GM21526 (cell line): ENCODE measurements at regions not wholly inside any gene's neighbourhood (a gene's known extent, or its start where the extent isn't known, plus 50 kb on each side); places are given as distances from the start of the nearest gene placed in this dataset.

Experiments
- ATAC-seq: cut with Tn5 transposase; IDR thresholded peaks from one replicate; pipeline ENCODE4 v1.9.1; 2021; ENCODE audit warnings: moderate library complexity; ENCODE audit not compliant: unreplicated experiment, low FRiP score

- no peak for ATAC-seq
These were observed 70.0 kb upstream of the TNRC6C start for GRCh38 chr17:77888242-77889134.

DNA sequence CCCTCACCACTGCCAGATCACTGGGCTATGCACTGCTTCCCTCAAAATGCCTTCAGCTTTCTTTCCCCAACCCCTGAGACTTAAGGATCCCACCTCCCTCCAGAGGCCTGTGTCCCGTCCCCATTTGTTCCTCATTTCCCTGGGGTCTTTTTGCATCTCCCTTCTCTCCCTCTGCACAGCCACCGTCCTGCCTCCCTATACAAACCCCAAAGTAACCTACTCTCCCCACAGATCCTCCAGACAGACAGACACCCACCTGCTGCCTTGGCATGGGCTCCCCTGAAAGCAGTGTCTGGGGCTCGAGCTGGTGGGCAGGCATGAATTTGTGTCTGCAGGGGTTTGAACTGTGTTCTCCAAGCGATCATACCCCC is 69.4 kb upstream of the TNRC6C start:
- no peak for ATAC-seq

DNA sequence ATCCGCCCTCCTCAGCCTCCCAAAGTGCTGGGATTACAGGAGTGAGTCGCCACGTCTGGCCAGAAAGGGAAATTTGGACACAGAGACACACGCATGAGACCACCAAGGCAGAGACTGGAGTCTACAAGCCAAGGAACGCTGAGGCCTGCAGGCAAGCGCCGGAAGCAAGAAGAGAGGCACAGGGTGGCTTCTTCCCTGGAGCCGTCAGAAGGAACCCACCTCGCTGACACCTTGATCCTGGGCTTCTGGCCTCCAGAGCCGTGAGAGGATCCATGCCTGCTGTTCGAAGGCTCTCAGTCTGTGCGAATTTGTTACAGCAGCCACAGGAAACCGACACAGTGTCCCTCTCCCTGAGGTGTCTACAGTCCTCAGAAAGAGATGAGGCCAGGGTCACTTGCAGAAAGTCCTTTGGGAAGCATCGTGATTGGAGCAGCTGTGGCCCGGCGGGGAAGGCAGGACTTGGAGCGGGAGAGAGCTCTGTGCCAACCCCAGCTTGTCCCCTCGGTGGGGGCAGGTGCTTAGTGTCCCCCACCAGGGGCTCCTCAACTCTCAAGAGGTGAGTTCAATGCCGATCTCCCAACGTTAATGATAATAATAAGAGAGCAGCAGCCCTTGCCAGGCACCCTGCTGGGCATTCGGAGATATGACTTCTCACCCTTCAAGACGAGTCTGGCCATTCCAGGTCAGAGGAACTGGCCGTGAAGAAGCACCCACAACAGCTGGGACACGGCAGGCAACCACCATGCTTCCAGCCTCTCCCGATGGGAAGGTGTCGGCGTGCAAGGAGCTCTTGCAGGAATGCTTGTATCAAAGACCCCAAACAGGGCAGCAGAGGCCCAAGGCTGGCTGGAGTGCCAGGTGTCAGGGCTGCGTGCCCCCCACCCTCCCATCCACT is 68.4 kb upstream of the TNRC6C start:
- no peak for ATAC-seq

GRCh38 chr17:77890771-77891170 is 67.7 kb upstream of the TNRC6C start:
- ATAC-seq, result no peak

DNA sequence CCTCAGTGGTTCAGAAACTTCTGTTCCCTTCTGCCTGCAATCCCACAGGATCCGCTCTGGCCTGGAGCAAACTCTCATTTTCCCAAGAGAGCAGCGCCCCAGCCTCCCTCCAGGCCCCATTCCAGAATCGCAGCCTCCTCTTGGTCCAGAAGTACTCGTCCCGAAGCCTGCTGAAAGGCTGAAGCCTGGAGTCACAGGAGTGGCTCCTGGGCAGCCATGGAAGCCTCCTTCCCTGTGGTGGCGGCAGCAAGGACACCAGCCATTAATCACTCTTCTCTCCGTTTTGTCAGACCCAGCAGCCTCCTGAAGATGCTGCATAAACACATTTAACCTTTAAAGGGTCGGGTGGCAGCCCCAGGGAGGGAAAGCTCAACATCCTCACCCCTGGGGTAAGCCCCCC is 66.9 kb upstream of the TNRC6C start:
- no peak for ATAC-seq

GRCh38 chr17:77892031-77892430 is 66.5 kb upstream of the TNRC6C start:
- ATAC-seq, result no peak

DNA sequence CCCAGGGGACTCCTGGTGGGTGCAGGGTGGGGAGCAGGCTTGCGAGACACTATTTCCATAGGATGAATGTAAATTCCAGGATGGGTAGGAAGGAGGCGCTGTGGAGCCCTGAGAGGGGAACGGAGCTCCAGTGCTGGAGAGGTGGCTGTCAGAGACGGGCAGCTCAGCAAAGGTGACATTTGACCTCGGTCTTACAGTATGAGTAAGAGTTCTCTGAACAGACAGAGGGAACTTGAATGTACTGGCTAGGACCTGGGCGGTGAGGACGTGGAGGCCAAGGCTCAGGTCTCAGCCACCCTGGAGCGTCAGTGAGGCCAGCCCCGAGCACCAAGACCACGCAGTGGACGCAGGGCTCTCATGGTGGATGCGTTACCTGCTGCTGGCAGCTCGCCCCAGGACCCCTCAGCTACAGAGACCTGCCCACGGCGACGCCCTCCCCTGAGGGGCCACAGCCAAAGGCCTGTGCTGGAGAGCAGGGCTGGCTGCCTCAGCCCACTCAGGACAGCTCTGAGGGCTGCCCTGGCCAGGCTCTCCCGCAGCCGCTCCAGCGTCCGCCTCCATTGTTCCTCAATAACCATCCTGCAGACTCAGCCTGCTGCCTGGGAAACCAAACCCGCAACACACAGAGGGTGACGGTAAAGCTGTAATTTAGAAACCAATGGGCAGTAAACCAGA is 65.9 kb upstream of the TNRC6C start:
- no peak for ATAC-seq

GRCh38 chr17:77893144-77894044 is 65.1 kb upstream of the TNRC6C start:
- ATAC-seq, result no peak

DNA sequence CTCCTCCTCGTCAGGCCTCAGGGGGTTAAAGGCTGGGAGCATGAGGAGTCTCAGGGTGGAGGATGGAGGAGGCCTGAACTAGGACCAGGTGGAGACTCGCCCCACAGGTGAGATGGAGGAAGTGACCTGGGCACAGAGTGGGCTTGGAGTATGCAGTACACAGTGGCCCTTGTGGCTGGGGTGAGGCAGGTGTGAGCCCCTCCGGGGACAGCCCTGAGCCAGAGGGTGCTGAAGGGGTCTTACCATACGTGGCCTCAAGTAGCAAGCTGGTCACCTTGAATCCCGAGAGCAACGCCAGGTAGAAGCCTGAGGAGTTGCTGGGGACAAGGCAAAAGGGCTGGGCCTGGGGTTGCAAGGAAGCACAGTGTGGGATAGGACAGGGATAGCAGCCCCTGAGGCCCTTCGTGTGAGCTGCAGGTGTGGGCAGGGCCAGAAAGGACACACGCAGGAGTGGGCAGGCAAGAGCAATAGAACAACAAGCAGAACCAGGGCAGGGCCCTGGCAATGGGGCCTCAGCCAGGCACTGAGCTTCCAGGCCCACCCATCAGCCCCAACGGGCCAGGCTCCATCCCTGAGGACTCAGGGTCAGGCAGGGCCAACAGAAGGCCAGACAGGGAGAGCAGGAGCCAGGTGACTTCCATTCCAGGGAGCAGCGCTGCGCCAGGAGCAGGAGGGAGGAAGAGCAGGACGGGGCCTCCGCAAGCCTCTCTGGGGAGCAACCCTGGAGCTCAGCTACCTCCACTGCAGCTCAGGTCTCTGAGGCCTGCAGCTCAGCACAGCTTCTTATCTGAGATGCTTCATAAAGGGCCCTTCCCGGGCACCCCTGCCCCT is 64.2 kb upstream of the TNRC6C start:
- ATAC-seq, result no peak

DNA sequence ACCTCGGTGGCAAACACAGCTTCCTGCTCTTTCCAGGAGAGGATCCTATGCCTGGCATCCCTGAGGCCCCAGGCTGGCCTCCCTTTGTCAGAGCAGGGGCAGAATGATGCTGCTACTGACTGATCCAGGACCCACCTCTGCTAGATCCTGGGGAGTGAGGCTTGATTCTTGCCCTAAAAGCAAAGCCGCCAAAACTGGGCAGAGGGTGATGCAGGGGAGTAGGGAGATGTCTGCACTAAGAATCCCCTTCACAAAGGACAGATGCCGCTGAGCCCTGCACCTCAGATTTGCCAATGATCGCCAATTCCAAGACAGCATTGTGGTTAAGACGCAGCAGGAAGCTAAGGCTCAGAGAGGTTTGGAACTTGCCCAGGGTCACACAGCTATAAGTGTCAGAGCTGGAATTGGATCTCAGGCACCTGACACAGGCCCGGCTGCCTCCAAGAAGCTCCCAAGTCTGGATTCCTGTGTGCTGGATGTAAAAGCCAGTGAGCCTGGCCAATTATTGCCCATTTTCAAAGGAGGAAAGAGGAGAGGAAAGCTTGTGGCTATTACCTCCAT is 60.7 kb upstream of the TNRC6C start:
- no peak for ATAC-seq

- ATAC-seq, result no peak
These were observed 59.7 kb upstream of the TNRC6C start for GRCh38 chr17:77898521-77899434.

GRCh38 chr17:77899498-77899897 is 59.0 kb upstream of the TNRC6C start:
- ATAC-seq, result no peak

DNA sequence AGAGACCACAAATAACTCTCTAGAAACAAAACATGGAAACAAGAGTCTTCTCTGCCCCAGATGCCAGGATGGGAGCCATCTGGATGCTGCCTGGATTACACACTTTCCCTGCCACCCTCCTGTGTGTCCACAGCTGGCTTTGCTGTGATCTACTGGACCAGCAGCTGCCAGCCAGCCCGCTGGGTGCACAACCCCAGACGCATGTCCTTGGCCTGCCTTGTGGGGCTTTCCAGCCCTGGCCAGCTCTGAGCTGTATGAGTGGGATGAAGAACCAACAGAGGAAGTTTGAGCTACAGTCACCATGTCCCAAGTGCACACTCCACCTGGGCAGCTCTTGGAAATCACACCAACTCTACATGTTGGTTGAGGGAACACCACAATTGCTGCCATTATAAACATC is 57.0 kb upstream of the TNRC6C start:
- no peak for ATAC-seq

DNA sequence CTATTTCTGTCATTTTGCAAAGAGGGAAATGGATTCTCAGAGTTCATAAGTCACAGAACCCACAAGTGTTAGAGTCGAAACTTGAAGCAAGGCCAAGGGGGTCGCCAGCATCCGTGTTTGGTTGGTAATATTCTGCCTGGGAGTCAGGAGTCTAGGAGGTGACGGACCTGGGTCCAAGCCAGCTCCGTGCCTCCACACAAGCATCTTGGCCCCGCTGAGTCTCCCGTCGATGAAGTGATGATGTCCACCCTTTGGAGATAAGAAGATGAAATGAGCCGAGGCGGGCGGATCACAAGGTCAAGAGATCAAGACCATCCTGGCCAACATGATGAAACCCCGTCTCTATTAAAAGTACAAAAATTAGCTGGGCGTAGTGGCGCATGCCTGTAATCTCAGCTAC is 53.2 kb upstream of the TNRC6C start:
- no peak for ATAC-seq

GRCh38 chr17:77905766-77906165 is 52.7 kb upstream of the TNRC6C start:
- ATAC-seq, result no peak

DNA sequence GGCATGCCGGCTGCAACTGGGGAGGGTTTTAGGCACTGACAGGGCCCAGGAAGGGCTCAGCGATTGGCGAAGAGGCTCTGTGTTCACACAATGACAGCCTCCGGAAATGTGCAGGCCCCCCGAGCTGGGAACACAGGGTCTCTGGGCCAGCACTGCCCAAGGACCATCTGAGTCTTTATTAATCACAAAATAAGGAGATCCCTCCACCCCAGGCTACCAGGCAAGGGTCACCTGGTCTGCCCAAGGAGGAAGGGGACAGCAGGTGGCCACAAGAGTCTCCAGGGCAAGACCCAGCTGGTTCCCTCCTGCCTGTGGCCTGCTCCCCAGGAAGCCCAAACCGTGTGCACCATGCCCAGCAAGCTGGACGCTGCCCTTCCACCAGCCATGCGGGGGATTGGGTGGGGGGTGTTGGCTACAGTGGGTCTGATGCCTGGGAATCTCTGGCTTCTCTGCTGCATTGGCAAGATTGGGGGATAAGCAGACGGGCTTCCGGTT is 52.1 kb upstream of the TNRC6C start:
- no peak for ATAC-seq
